H1 (cell line): ENCODE measurements at regions not wholly inside any gene's neighbourhood (a gene's known extent, or its start where the extent isn't known, plus 50 kb on each side); places are given as distances from the start of the nearest gene placed in this dataset.

Experiments
- CTCF ChIA-PET: fragments of 300-600 bp; sonication (Branson Sonifier 250); formaldehyde crosslinking; loops from one replicate; lab custom pipeline; 2021; ENCODE audit not compliant: partially characterized antibody; lab: Charles Lee
- POLR2A ChIA-PET: fragments of 300-600 bp; sonication (Branson Sonifier 250); formaldehyde crosslinking; loops from one replicate; lab custom pipeline; 2021; ENCODE audit warnings: inconsistent platforms; ENCODE audit not compliant: partially characterized antibody; lab: Charles Lee
- DNase-seq, 2 experiments: peaks; one replicate each; pipeline versions ENCODE4 v3.0.0 to v3.0.0-alpha.2; 2010 to 2022; ENCODE audit warnings: low spot score in 2 of 2, low read depth in 1 of 2, mixed read lengths in 1 of 2
- FAIRE-seq: peaks from 2 replicates; lab custom pipeline; 2011; peaks lifted over from hg19 to GRCh38; lab: Jason Lieb, UNC
- H2AFZ ChIP-seq: 2 replicates; pipeline ENCODE4 v1.8.1; 2012; ENCODE audit warnings: low read length, inconsistent platforms
- H2AK5ac ChIP-seq: 2 replicates; pipeline ENCODE4 v1.6.1; 2013; ENCODE audit warnings: low read depth, low read length
- H2BK120ac ChIP-seq: replicated peaks from 2 replicates; pipeline ENCODE3; 2013; ENCODE audit warnings: low read depth, low read length, inconsistent platforms
- H2BK12ac ChIP-seq: 2 replicates; pipeline ENCODE4 v1.6.1; 2013; ENCODE audit warnings: low read depth, low read length
- H2BK15ac ChIP-seq: 2 replicates; pipeline ENCODE4 v1.6.1; 2013; ENCODE audit warnings: low read length
- H2BK20ac ChIP-seq: 2 replicates; pipeline ENCODE4 v1.6.1; 2013; ENCODE audit warnings: low read length
- H2BK5ac ChIP-seq: 2 replicates; pipeline ENCODE4 v1.6.1; 2013; ENCODE audit warnings: low read depth, low read length
- H3K14ac ChIP-seq: 2 replicates; pipeline ENCODE4 v1.6.1; 2013; ENCODE audit warnings: inconsistent platforms; ENCODE audit not compliant: insufficient read length
- H3K18ac ChIP-seq: 2 replicates; pipeline ENCODE4 v1.6.1; 2013; ENCODE audit warnings: low read length; ENCODE audit errors: extremely low read depth
- H3K23ac ChIP-seq: 2 replicates; pipeline ENCODE4 v1.6.1; 2013; ENCODE audit warnings: inconsistent platforms; ENCODE audit not compliant: insufficient read length
- H3K23me2 ChIP-seq: 2 replicates; pipeline ENCODE4 v1.6.1; 2013; ENCODE audit warnings: low read depth, low read length
- H3K27ac ChIP-seq: 2 replicates; pipeline ENCODE4 v1.6.1; 2011; ENCODE audit warnings: low read depth, low read length, inconsistent platforms
- H3K27me3 ChIP-seq, 4 experiments: replicated peaks in 1 of 4; 1 replicate in 1 of 4; 2 replicates in 3 of 4; pipeline versions ENCODE4 v1.6.1 to v1.8.1; 2011 to 2013; ENCODE audit warnings: low read length in 3 of 4, mild to moderate bottlenecking in 3 of 4, inconsistent platforms in 2 of 4, mixed read lengths in 2 of 4, moderate library complexity in 1 of 4; ENCODE audit not compliant: control insufficient read depth in 3 of 4, insufficient read depth in 3 of 4; ENCODE audit errors: extremely low read depth in 1 of 4
- H3K36me3 ChIP-seq, 4 experiments: 2 replicates each; pipeline versions ENCODE4 v1.6.1 to v1.8.1; 2011 to 2013; ENCODE audit warnings: mild to moderate bottlenecking in 4 of 4, low read length in 3 of 4, moderate library complexity in 2 of 4, control low read depth in 1 of 4, inconsistent platforms in 1 of 4; ENCODE audit not compliant: insufficient read depth in 4 of 4, control insufficient read depth in 2 of 4
- H3K4ac ChIP-seq: replicated peaks from 2 replicates; pipeline ENCODE3; 2013; ENCODE audit warnings: low read length, low read depth, mixed read lengths, inconsistent platforms; ENCODE audit not compliant: insufficient read length
- H3K4me1 ChIP-seq, 4 experiments: replicated peaks in 1 of 4; 1 replicate in 1 of 4; 2 replicates in 3 of 4; pipeline versions ENCODE4 v1.6.1 to v1.8.1; 2011 to 2013; ENCODE audit warnings: low read length in 3 of 4, inconsistent platforms in 2 of 4, mixed read lengths in 1 of 4; ENCODE audit not compliant: insufficient read depth in 4 of 4, control insufficient read depth in 3 of 4
- H3K4me2 ChIP-seq, 2 experiments: 2 replicates each; pipeline versions ENCODE4 v1.6.1 to v1.8.1; 2011 to 2013; ENCODE audit warnings: low read depth in 2 of 2, low read length in 2 of 2, control low read depth in 1 of 2, inconsistent platforms in 1 of 2, mild to moderate bottlenecking in 1 of 2; ENCODE audit not compliant: insufficient read depth in 1 of 2
- H3K4me3 ChIP-seq, 4 experiments: fragments of 200-600, 300-600 bp in 1 of 4; sonication (generic), shearing (Covaris generic), sonication (Bioruptor Twin) in 1 of 4; 2 replicates each; pipeline versions ENCODE4 v1.5.1 to v1.8.1; 2011 to 2016; ENCODE audit warnings: low read length in 4 of 4, low read depth in 3 of 4, control low read depth in 2 of 4, inconsistent platforms in 2 of 4, mild to moderate bottlenecking in 2 of 4, mixed read lengths in 1 of 4, moderate library complexity in 1 of 4; ENCODE audit not compliant: insufficient read depth in 2 of 4; ENCODE audit errors: extremely low read depth in 1 of 4
- H3K56ac ChIP-seq: replicated peaks from 2 replicates; pipeline ENCODE3; 2013; ENCODE audit warnings: low read depth, mild to moderate bottlenecking, mixed read lengths, low read length, inconsistent platforms; ENCODE audit not compliant: insufficient read length
- H3K79me1 ChIP-seq: 2 replicates; pipeline ENCODE4 v1.6.1; 2013; ENCODE audit warnings: low read depth, low read length, control low read depth
- H3K79me2 ChIP-seq, 2 experiments: 2 replicates each; pipeline versions ENCODE4 v1.6.1 to v1.8.1; 2012 to 2013; ENCODE audit warnings: low read length in 2 of 2, mild to moderate bottlenecking in 2 of 2, inconsistent platforms in 1 of 2; ENCODE audit not compliant: insufficient read depth in 2 of 2, control insufficient read depth in 1 of 2
- H3K9ac ChIP-seq, 4 experiments: replicated peaks in 1 of 4; 1 replicate in 1 of 4; 2 replicates in 3 of 4; pipeline versions ENCODE4 v1.6.1 to v1.8.1; 2011 to 2013; ENCODE audit warnings: low read depth in 3 of 4, low read length in 3 of 4, control low read depth in 2 of 4, mild to moderate bottlenecking in 2 of 4, moderate library complexity in 2 of 4, inconsistent platforms in 1 of 4; ENCODE audit errors: extremely low read depth in 1 of 4
- H3K9me3 ChIP-seq, 2 experiments: 2 replicates each; pipeline versions ENCODE4 v1.6.1 to v1.8.1; 2012 to 2013; ENCODE audit warnings: mild to moderate bottlenecking in 2 of 2, moderate library complexity in 2 of 2, control low read depth in 1 of 2, inconsistent platforms in 1 of 2, low read depth in 1 of 2, low read length in 1 of 2, mixed read lengths in 1 of 2; ENCODE audit not compliant: insufficient read depth in 2 of 2
- H4K20me1 ChIP-seq, 2 experiments: replicated peaks in 1 of 2; 2 replicates each; pipeline versions ENCODE3 to v1.8.1; 2011 to 2013; ENCODE audit warnings: inconsistent platforms in 2 of 2, low read length in 2 of 2, mild to moderate bottlenecking in 1 of 2; ENCODE audit not compliant: insufficient read depth in 2 of 2, control insufficient read depth in 1 of 2
- H4K5ac ChIP-seq: 2 replicates; pipeline ENCODE4 v1.6.1; 2013; ENCODE audit warnings: low read length, low read depth, mixed read lengths, inconsistent platforms; ENCODE audit not compliant: insufficient read length
- H4K8ac ChIP-seq: 2 replicates; pipeline ENCODE4 v1.8.0; 2013; ENCODE audit warnings: mild to moderate bottlenecking, moderate library complexity, low read length, inconsistent platforms; ENCODE audit not compliant: insufficient read depth; ENCODE audit errors: extremely low read depth
- H4K91ac ChIP-seq: replicated peaks from 2 replicates; pipeline ENCODE3; 2013; ENCODE audit warnings: low read length, mixed read lengths, inconsistent platforms; ENCODE audit not compliant: insufficient read length
- NANOG ChIP-seq: IDR thresholded peaks from 2 replicates; pipeline ENCODE4 v1.6.1; 2011; ENCODE audit warnings: low read length, low read depth, mild to moderate bottlenecking, inconsistent platforms; ENCODE audit not compliant: insufficient read depth, poor library complexity, severe bottlenecking
- NRF1 ChIP-seq: IDR thresholded peaks from 2 replicates; pipeline ENCODE4 v1.6.1; 2011; ENCODE audit warnings: mild to moderate bottlenecking, low read depth, low read length, improper control_type of control experiment
- RXRA ChIP-seq: IDR thresholded peaks from 2 replicates; pipeline ENCODE4 v1.6.1; 2011; ENCODE audit warnings: low read depth, mild to moderate bottlenecking, low read length, moderate library complexity; ENCODE audit not compliant: insufficient read depth
- WGBS, 2 experiments: shearing (Covaris generic) in 1 of 2; methylation state at CpG; one replicate each; pipeline versions ENCODE4 v1.1.6 to v1.1.7; 2013 to 2015; ENCODE audit warnings: low lambda C conversion rate in 2 of 2, mixed read lengths in 2 of 2, inconsistent platforms in 1 of 2, low coverage in 1 of 2, missing lambda C conversion rate in 1 of 2; ENCODE audit not compliant: insufficient replicate concordance in 2 of 2, insufficient coverage in 1 of 2, insufficient read length in 1 of 2; ENCODE audit errors: extremely low coverage in 1 of 2, missing lambda C conversion rate in 1 of 2; 5-methylcytosine and 5-hydroxymethylcytosine counted together

GRCh38 chr11:70736461-70736860 lies 338.1 kb downstream of the CTTN start:
- Histone ChIP-seq H2BK12ac (no peak overlapping the region), H3K27ac (no peak overlapping the region), H2BK15ac (no peak overlapping the region), H3K79me1 (peaks cover 4% of the 10 kb centered on the region; the same call in 1 of the 2 replicates), H2AK5ac (no peak overlapping the region), H2BK120ac (no peak overlapping the region), H2BK20ac (no peak overlapping the region), H3K36me3 (no peaks in the 10 kb centered on the region), H4K91ac (no peak overlapping the region), H4K20me1 (no peaks in the 10 kb centered on the region), H3K4ac (no peak overlapping the region), H3K4me2 (no peak overlapping the region), H2AFZ (no peak overlapping the region), H3K18ac (no peak overlapping the region), H3K27me3 (no peaks in the 10 kb centered on the region; a peak in 1 of 7 replicates), H3K9ac (no peak overlapping the region), H3K4me1 (no peaks in the 10 kb centered on the region; a peak in 2 of 7 replicates), H3K14ac (no peak overlapping the region), H4K8ac (peak overlapping the region; percentile 16; the same call in 1 of the 2 replicates), H3K23me2 (peaks cover 4% of the 10 kb centered on the region; the same call in 1 of the 2 replicates), H3K79me2 (no peaks in the 10 kb centered on the region), H3K4me3 (no peak overlapping the region), H3K9me3 (no peaks in the 10 kb centered on the region), H3K23ac (no peak overlapping the region), H2BK5ac (no peak overlapping the region), H3K56ac (no peak overlapping the region), H4K5ac (no peak overlapping the region)
- FAIRE-seq: no peak
- POLR2A ChIA-PET: interaction anchor here (1.8 kb wide), 1 partner anchor 8 kb away, joined by 6 read pairs; no protein-coding TSS in a partner anchor
- CTCF ChIA-PET: interaction anchor here (1.0 to 1.6 kb wide), 5 partner anchors 14 to 169 kb away, joined by 3 to 5 read pairs (median 4); no protein-coding TSS in a partner anchor
- DNase-seq: no peak
- 83% methylated on average over 6 of the region's 9 CpGs; no CpG with 5 or more reads in 1 of the 2 experiments for WGBS, 2 experiments
- TF ChIP-seq RXRA: no peak
- TF ChIP-seq NRF1: no peak
- TF ChIP-seq NANOG: no peak
